ENCODE measurements at regions not wholly inside any gene's neighbourhood (a gene's known extent, or its start where the extent isn't known, plus 50 kb on each side); places are given as distances from the start of the nearest gene placed in this dataset.

DNA sequence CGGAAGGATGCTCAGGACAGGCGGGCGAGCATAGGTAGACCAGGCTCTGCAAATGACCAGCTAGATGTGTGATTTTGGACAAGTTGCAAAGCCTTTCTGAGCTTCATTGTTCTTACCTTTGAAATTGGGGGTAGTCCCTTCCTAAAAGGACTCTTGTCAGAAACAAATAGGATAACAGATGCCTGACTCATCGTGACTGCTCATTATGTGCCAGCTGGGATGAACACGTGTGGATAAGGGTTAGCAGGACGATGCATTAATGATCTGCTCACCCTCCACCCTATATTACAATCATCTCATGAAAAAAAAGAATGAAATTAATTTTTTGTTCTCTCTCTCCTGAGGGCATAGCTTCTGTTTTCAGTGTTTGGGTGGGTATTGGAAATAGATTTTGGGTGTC, 223.4 kb downstream of the NR2F2 start:
- no peak overlapping the region for H3K9ac ChIP-seq
- TF ChIP-seq EZH2phosphoT487 (IDR thresholded peaks at IDR 0.05; ENCODE audit: insufficient read depth, low read depth) (no peak), EZH2 (IDR thresholded peaks at IDR 0.05; ENCODE audit: insufficient read depth, poor library complexity, severe bottlenecking) (no peak)
- H3K79me2 ChIP-seq (ENCODE audit: insufficient read depth): no peaks in the 10 kb centered on the region
- peaks cover 23% of the 10 kb centered on the region for H3K4me1 ChIP-seq (ENCODE audit: insufficient read depth)
- no peaks in the 10 kb centered on the region for H3K9me3 ChIP-seq (ENCODE audit: low read depth)
- H3K9me2 ChIP-seq (ENCODE audit: insufficient read depth): no peaks in the 10 kb centered on the region
- H2AFZ ChIP-seq: no peak overlapping the region
- no peaks in the 10 kb centered on the region for H4K20me1 ChIP-seq (ENCODE audit: insufficient read depth)
- in situ Hi-C loops (cut with MboI): no loop called here
- H3K36me3 ChIP-seq (ENCODE audit: low read depth): no peaks in the 10 kb centered on the region
- H3K4me2 ChIP-seq (ENCODE audit: unreplicated experiment): peak overlapping the region; percentile 14
- H3K4me3 ChIP-seq: no peak overlapping the region
- peaks cover 8% of the 10 kb centered on the region; the same call in 1 of the 2 replicates for H3F3A ChIP-seq (ENCODE audit: insufficient read depth)
- DNase-seq: peak; percentile 30
- 58 to 61% methylated on average over 6 of the region's 6 CpGs for WGBS, 2 experiments (ENCODE audit: low coverage in 1 of 2, low lambda C conversion rate in 2 of 2, missing lambda C conversion rate in 2 of 2)
- no peaks in the 10 kb centered on the region for H3K27me3 ChIP-seq (replicated peaks; ENCODE audit: insufficient read depth)
- H3K27ac ChIP-seq: peak overlapping the region; percentile 83

DNA sequence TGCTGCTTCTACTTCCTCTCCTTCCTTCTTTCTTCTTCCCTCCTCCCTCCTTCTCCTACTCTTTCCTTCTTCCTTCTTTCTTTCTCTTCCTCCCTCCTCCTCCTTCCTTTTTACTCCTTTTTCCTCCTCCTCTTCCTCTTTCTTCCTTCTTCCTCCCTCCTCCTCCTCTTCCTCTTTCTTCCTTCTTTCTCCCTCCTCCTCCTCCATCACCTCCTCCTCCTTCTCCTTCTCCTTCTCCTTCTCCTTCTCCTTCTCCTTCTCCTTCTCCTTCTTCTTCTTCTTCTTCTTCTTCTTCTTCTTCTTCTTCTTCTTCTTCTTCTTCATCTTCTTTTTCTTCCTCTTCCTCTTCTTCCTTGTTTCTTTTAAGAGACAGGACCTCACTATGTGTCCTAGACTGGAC, 224.0 kb downstream of the NR2F2 start:
- TF ChIP-seq EZH2 (IDR thresholded peaks at IDR 0.05; ENCODE audit: insufficient read depth, poor library complexity, severe bottlenecking) (no peak), EZH2phosphoT487 (IDR thresholded peaks at IDR 0.05; ENCODE audit: insufficient read depth, low read depth) (no peak)
- peaks cover 23% of the 10 kb centered on the region for H3K4me1 ChIP-seq (ENCODE audit: insufficient read depth)
- H3K4me3 ChIP-seq: no peak overlapping the region

DNA sequence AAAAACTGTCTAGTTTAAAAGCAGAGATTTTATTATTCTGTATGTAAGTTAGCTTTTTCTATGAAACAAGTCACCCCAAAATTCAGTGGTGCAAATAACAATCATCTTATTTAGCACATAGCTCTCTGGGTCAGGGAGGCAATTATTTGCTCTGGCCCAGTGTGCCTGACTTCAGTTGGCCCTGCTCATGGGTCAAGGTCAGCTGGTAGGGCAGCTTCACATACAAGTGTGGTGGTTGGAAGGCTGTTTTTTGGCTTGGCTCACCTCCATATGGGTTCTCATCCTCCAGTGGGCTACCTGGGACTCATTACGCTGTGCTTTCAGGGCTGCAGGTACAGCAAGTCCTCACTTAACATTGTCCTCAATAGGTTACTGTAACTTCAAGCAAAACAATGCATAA, 228.6 kb downstream of the NR2F2 start:
- no peaks in the 10 kb centered on the region for H3K9me2 ChIP-seq (ENCODE audit: insufficient read depth)
- H3F3A ChIP-seq (ENCODE audit: insufficient read depth): peaks cover 5% of the 10 kb centered on the region; the same call in 1 of the 2 replicates
- TF ChIP-seq EZH2phosphoT487 (IDR thresholded peaks at IDR 0.05; ENCODE audit: insufficient read depth, low read depth) (no peak), EZH2 (IDR thresholded peaks at IDR 0.05; ENCODE audit: insufficient read depth, poor library complexity, severe bottlenecking) (no peak)
- H3K4me2 ChIP-seq (ENCODE audit: unreplicated experiment): no peak overlapping the region
- no peaks in the 10 kb centered on the region for H3K9me3 ChIP-seq (ENCODE audit: low read depth)
- DNase-seq: no peak
- no peaks in the 10 kb centered on the region for H3K79me2 ChIP-seq (ENCODE audit: insufficient read depth)
- no peaks in the 10 kb centered on the region for H4K20me1 ChIP-seq (ENCODE audit: insufficient read depth)
- H2AFZ ChIP-seq: no peak overlapping the region
- H3K4me1 ChIP-seq (ENCODE audit: insufficient read depth): 0 out of 2 replicates have a peak, but pooled peaks cover under 1% of the 10 kb centered on the region
- WGBS, 2 experiments (ENCODE audit: low coverage in 1 of 2, low lambda C conversion rate in 2 of 2, missing lambda C conversion rate in 2 of 2): 39 to 75% methylated on average over 1 of the region's 1 CpG
- H3K27ac ChIP-seq: no peak overlapping the region
- no peak overlapping the region for H3K9ac ChIP-seq
- no peaks in the 10 kb centered on the region for H3K36me3 ChIP-seq (ENCODE audit: low read depth)
- no peaks in the 10 kb centered on the region for H3K27me3 ChIP-seq (replicated peaks; ENCODE audit: insufficient read depth)
- in situ Hi-C loops (cut with MboI): no loop called here
- H3K4me3 ChIP-seq: no peak overlapping the region

More for the DNA sequence above, 224.0 kb downstream of the NR2F2 start:
- in situ Hi-C loops (cut with MboI): no loop called here
- peaks cover 8% of the 10 kb centered on the region; the same call in 1 of the 2 replicates for H3F3A ChIP-seq (ENCODE audit: insufficient read depth)
- H3K9me2 ChIP-seq (ENCODE audit: insufficient read depth): no peaks in the 10 kb centered on the region
- no peaks in the 10 kb centered on the region for H3K79me2 ChIP-seq (ENCODE audit: insufficient read depth)
- DNase-seq: no peak
- no peak overlapping the region for H2AFZ ChIP-seq
- H3K27me3 ChIP-seq (replicated peaks; ENCODE audit: insufficient read depth): no peaks in the 10 kb centered on the region
- H3K27ac ChIP-seq: no peak overlapping the region
- H3K9ac ChIP-seq: no peak overlapping the region
- H3K4me2 ChIP-seq (ENCODE audit: unreplicated experiment): no peak overlapping the region
- H3K9me3 ChIP-seq (ENCODE audit: low read depth): no peaks in the 10 kb centered on the region
- H3K36me3 ChIP-seq (ENCODE audit: low read depth): no peaks in the 10 kb centered on the region
- H4K20me1 ChIP-seq (ENCODE audit: insufficient read depth): no peaks in the 10 kb centered on the region

DNA sequence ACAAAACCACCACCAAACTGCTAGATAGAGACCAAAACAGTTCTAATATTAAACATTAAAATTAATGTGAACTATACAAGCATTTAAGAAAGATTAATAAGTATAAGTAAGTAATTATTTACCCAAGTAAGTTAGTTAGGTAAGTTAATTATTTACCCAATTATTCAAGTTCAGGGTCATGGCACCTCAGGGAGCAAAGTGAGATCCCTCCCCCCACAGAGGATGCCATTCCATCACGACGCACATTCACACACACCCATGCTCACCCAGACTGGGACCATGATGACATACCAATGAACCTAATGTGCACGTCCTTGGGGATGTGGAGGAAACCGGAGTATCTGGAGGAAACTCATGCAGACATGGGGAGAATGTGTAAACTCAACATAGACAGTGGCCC, 229.1 kb downstream of the NR2F2 start:
- Histone ChIP-seq H3K27ac (peak overlapping the region; percentile 54), H3K9ac (no peak overlapping the region), H4K20me1 (ENCODE audit: insufficient read depth) (no peaks in the 10 kb centered on the region), H3K4me2 (ENCODE audit: unreplicated experiment) (no peak overlapping the region), H3F3A (ENCODE audit: insufficient read depth) (peaks cover 5% of the 10 kb centered on the region; the same call in 1 of the 2 replicates), H3K36me3 (ENCODE audit: low read depth) (no peaks in the 10 kb centered on the region), H2AFZ (no peak overlapping the region), H3K9me3 (ENCODE audit: low read depth) (no peaks in the 10 kb centered on the region), H3K9me2 (ENCODE audit: insufficient read depth) (no peaks in the 10 kb centered on the region), H3K79me2 (ENCODE audit: insufficient read depth) (no peaks in the 10 kb centered on the region), H3K27me3 (replicated peaks; ENCODE audit: insufficient read depth) (no peaks in the 10 kb centered on the region), H3K4me3 (no peak overlapping the region), H3K4me1 (ENCODE audit: insufficient read depth) (no peaks in the 10 kb centered on the region)
- no peak for DNase-seq
- 61 to 67% methylated on average over 4 of the region's 4 CpGs for WGBS, 2 experiments (ENCODE audit: low coverage in 1 of 2, low lambda C conversion rate in 2 of 2, missing lambda C conversion rate in 2 of 2)
- in situ Hi-C loops (cut with MboI): no loop called here
- no peak for TF ChIP-seq EZH2phosphoT487 (IDR thresholded peaks at IDR 0.05; ENCODE audit: insufficient read depth, low read depth)
- no peak for TF ChIP-seq EZH2 (IDR thresholded peaks at IDR 0.05; ENCODE audit: insufficient read depth, poor library complexity, severe bottlenecking)

Data from GM23248 (cell line).